LNCaP clone FGC (cell line): ENCODE measurements at regions not wholly inside any gene's neighbourhood (a gene's known extent, or its start where the extent isn't known, plus 50 kb on each side); places are given as distances from the start of the nearest gene placed in this dataset.

Experiments used
- DNase-seq: peaks from one replicate; pipeline ENCODE4 v3.0.0-alpha.2; 2011; ENCODE audit warnings: low read depth
- H3K4me3 ChIP-seq: 2 replicates; pipeline ENCODE4 v1.5.1; 2011; ENCODE audit warnings: mild to moderate bottlenecking, low read depth, low read length, control low read depth
- CTCF ChIP-seq: IDR thresholded peaks from 2 replicates; pipeline ENCODE4 v1.5.1; 2012; ENCODE audit warnings: mild to moderate bottlenecking; ENCODE audit not compliant: control insufficient read depth, insufficient read depth; ENCODE audit errors: extremely low read depth

GRCh38 chr18:45384137-45384961, 230.9 kb upstream of the SLC14A2 start:
- no peak overlapping the region for H3K4me3 ChIP-seq
- peak; percentile 78 for TF ChIP-seq CTCF
- peak; percentile 17 for DNase-seq

- TF ChIP-seq CTCF, result no peak
- no peak overlapping the region for H3K4me3 ChIP-seq
- DNase-seq, result no peak
Measured at GRCh38 chr18:45384962-45385315, 230.3 kb upstream of the SLC14A2 start.

GRCh38 chr18:45386041-45386655, 229.1 kb upstream of the SLC14A2 start:
- no peak overlapping the region for H3K4me3 ChIP-seq
- no peak for DNase-seq
- TF ChIP-seq CTCF, result peak; percentile 78

GRCh38 chr18:45387229-45387628, 228.0 kb upstream of the SLC14A2 start:
- no peak overlapping the region for H3K4me3 ChIP-seq

GRCh38 chr18:45398448-45398847, 216.8 kb upstream of the SLC14A2 start:
- TF ChIP-seq CTCF, result no peak
- no peak for DNase-seq
- H3K4me3 ChIP-seq, result no peak overlapping the region

More at GRCh38 chr18:45387229-45387628, 228.0 kb upstream of the SLC14A2 start:
- no peak for DNase-seq
- TF ChIP-seq CTCF, result no peak

GRCh38 chr18:45399146-45399545, 216.1 kb upstream of the SLC14A2 start:
- TF ChIP-seq CTCF, result no peak
- DNase-seq, result no peak

More at GRCh38 chr18:45399146-45399545, 216.1 kb upstream of the SLC14A2 start:
- H3K4me3 ChIP-seq, result no peak overlapping the region
